ENCODE measurements at regions not wholly inside any gene's neighbourhood (a gene's known extent, or its start where the extent isn't known, plus 50 kb on each side); places are given as distances from the start of the nearest gene placed in this dataset.

GRCh38 chr13:47822036-47822435 is 179.0 kb downstream of the SUCLA2 start:
- no peak for DNase-seq

- DNase-seq, result no peak
Measured at GRCh38 chr13:47816831-47817230, 184.2 kb downstream of the SUCLA2 start.

- no peak for DNase-seq
Measured at GRCh38 chr13:47813718-47814117, 187.4 kb downstream of the SUCLA2 start.

GRCh38 chr13:47809411-47809810 is 191.7 kb downstream of the SUCLA2 start:
- DNase-seq, result no peak

- no peak for DNase-seq
Measured at GRCh38 chr13:47803131-47803530, 197.9 kb downstream of the SUCLA2 start.

- no peak for DNase-seq
Measured at GRCh38 chr13:47801555-47801954, 199.5 kb downstream of the SUCLA2 start.

GRCh38 chr13:47800593-47800992 is 200.5 kb downstream of the SUCLA2 start:
- no peak for DNase-seq

- peak; percentile 6 for DNase-seq
Measured at GRCh38 chr13:47798906-47799305, 202.2 kb downstream of the SUCLA2 start.

- no peak for DNase-seq
Measured at GRCh38 chr13:47798194-47798593, 202.9 kb downstream of the SUCLA2 start.

- DNase-seq, result no peak
Measured at GRCh38 chr13:47796816-47797215, 204.3 kb downstream of the SUCLA2 start.

GRCh38 chr13:47794963-47795362 is 206.1 kb downstream of the SUCLA2 start:
- no peak for DNase-seq

GRCh38 chr13:47790755-47791154 is 210.3 kb downstream of the SUCLA2 start:
- DNase-seq, result no peak

- no peak for DNase-seq
Measured at GRCh38 chr13:47788844-47789243, 212.2 kb downstream of the SUCLA2 start.

GRCh38 chr13:47774671-47774994 is 226.4 kb downstream of the SUCLA2 start:
- no peak for DNase-seq

- no peak for DNase-seq
Measured at GRCh38 chr13:47764817-47765216, 236.3 kb downstream of the SUCLA2 start.

- DNase-seq, result no peak
Measured at GRCh38 chr13:47757466-47758080, 243.5 kb downstream of the SUCLA2 start.

- no peak for DNase-seq
Measured at GRCh38 chr13:47747901-47748300, 253.2 kb downstream of the SUCLA2 start.

GRCh38 chr13:47726394-47726793 is 274.7 kb downstream of the SUCLA2 start:
- DNase-seq, result no peak

- no peak for DNase-seq
Measured at GRCh38 chr13:47723898-47724297, 277.2 kb downstream of the SUCLA2 start.

- DNase-seq, result no peak
Measured at GRCh38 chr13:47719164-47719563, 281.9 kb downstream of the SUCLA2 start.

GRCh38 chr13:47718556-47718955 is 282.5 kb downstream of the SUCLA2 start:
- DNase-seq, result no peak

- no peak for DNase-seq
Measured at GRCh38 chr13:47708386-47708785, 292.7 kb downstream of the SUCLA2 start.

GRCh38 chr13:47707414-47707813 is 293.7 kb downstream of the SUCLA2 start:
- no peak for DNase-seq

GRCh38 chr13:47705185-47705584 is 295.9 kb downstream of the SUCLA2 start:
- no peak for DNase-seq

- DNase-seq, result no peak
Measured at GRCh38 chr13:47696674-47697073, 304.4 kb downstream of the SUCLA2 start.

GRCh38 chr13:47687577-47687976 is 313.5 kb downstream of the SUCLA2 start:
- no peak for DNase-seq
